Dermis microvascular lymphatic vessel endothelial cell (primary cell): ENCODE measurements at regions not wholly inside any gene's neighbourhood (a gene's known extent, or its start where the extent isn't known, plus 50 kb on each side); places are given as distances from the start of the nearest gene placed in this dataset.
"Not testable (repeated sequence)": the region's sequence is repeated elsewhere in the genome, so short reads cannot be mapped to it uniquely, and the experiment has no call there.

Experiments
- DNase-seq, 2 donors: peaks; one replicate each; pipeline versions ENCODE4 v3.0.0 to v3.0.0-alpha.2; 2010; ENCODE audit warnings: low read depth in 2 of 2

GRCh38 chr10:71082960-71083715 lies 129.2 kb upstream of the UNC5B start:
- no peak for DNase-seq

GRCh38 chr10:71083716-71083975 lies 128.7 kb upstream of the UNC5B start:
- DNase-seq = no peak

GRCh38 chr10:71084061-71084817 lies 128.1 kb upstream of the UNC5B start:
- no peak for DNase-seq

- DNase-seq = no peak
Measured at GRCh38 chr10:71084818-71085126, 127.6 kb upstream of the UNC5B start.

GRCh38 chr10:71085689-71086438 lies 126.5 kb upstream of the UNC5B start:
- DNase-seq = no peak

- no peak for DNase-seq
Measured at GRCh38 chr10:71086439-71087080, 125.8 kb upstream of the UNC5B start.

GRCh38 chr10:71087622-71088021 lies 124.7 kb upstream of the UNC5B start:
- no peak for DNase-seq

- DNase-seq = no peak
Measured at GRCh38 chr10:71088054-71088453, 124.3 kb upstream of the UNC5B start.

- not testable (repeated sequence) for DNase-seq
Measured at GRCh38 chr10:71088578-71088977, 123.8 kb upstream of the UNC5B start.

GRCh38 chr10:71089162-71089561 lies 123.2 kb upstream of the UNC5B start:
- no peak for DNase-seq

GRCh38 chr10:71090330-71090729 lies 122.0 kb upstream of the UNC5B start:
- DNase-seq = no peak

- DNase-seq = no peak
Measured at GRCh38 chr10:71090801-71091200, 121.6 kb upstream of the UNC5B start.

- no peak for DNase-seq
Measured at GRCh38 chr10:71092812-71093401, 119.5 kb upstream of the UNC5B start.

- DNase-seq = no peak
Measured at GRCh38 chr10:71093531-71093930, 118.8 kb upstream of the UNC5B start.

GRCh38 chr10:71094712-71095390 lies 117.5 kb upstream of the UNC5B start:
- no peak for DNase-seq

- no peak for DNase-seq
Measured at GRCh38 chr10:71099731-71100361, 112.5 kb upstream of the UNC5B start.

GRCh38 chr10:71103961-71104360 lies 108.4 kb upstream of the UNC5B start:
- no peak for DNase-seq

GRCh38 chr10:71106151-71106550 lies 106.2 kb upstream of the UNC5B start:
- DNase-seq = not testable (repeated sequence)

GRCh38 chr10:71107117-71107516 lies 105.3 kb upstream of the UNC5B start:
- DNase-seq = not testable (repeated sequence)

- not testable (repeated sequence) for DNase-seq
Measured at GRCh38 chr10:71108042-71108441, 104.3 kb upstream of the UNC5B start.
